ENCODE measurements at regions not wholly inside any gene's neighbourhood (a gene's known extent, or its start where the extent isn't known, plus 50 kb on each side); places are given as distances from the start of the nearest gene placed in this dataset.

DNA sequence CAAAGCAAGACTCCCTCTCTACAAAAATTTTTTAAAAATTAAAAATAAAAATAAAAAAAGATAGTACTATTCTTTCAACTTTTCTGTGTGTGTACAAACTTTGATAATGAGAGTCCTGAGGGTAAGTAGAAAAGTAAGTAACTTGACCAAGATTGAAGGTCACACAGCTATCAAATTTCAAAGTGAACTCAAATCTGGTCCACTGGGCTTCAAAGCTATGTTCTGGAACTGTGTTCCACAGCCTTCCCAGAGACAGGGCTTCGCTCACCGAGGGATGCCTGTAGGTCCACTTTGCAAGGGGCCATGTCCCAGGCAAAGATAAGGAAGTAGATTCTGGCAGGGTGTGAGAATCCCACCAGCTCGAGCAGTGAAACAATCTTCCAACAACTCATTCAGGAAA, 56.3 kb upstream of the TNRC6A start:
- Histone ChIP-seq H2AFZ (ENCODE audit: control insufficient read depth, low read depth, low read length) (no peak overlapping the region), H3K9me3 (replicated peaks; ENCODE audit: control insufficient read depth, insufficient read depth, low read length) (no peaks in the 10 kb centered on the region), H3K27ac (ENCODE audit: control insufficient read depth, insufficient read depth) (no peak overlapping the region), H4K20me1 (ENCODE audit: control insufficient read depth, insufficient read depth) (no peaks in the 10 kb centered on the region), H3K4me1 (ENCODE audit: control insufficient read depth, insufficient read depth, low read length) (peaks cover 8% of the 10 kb centered on the region), H3K36me3 (ENCODE audit: control insufficient read depth in 2 of 2, insufficient read depth in 2 of 2, low read length in 1 of 2) (no peaks in the 10 kb centered on the region), H3K9ac (ENCODE audit: control insufficient read depth, insufficient read depth, low read length) (no peak overlapping the region), H3K4me2 (ENCODE audit: control insufficient read depth, insufficient read depth) (no peak overlapping the region), H3K27me3 (replicated peaks in 1 of 2; ENCODE audit: control insufficient read depth in 2 of 2, insufficient read depth in 2 of 2, low read length in 1 of 2) (no peaks in the 10 kb centered on the region), H3K79me2 (ENCODE audit: control insufficient read depth, insufficient read depth, low read length) (no peaks in the 10 kb centered on the region), H3K4me3 (no peak overlapping the region)
- ChIA-PET POLR2A (no interaction called here), SMC1A (ENCODE audit: uncharacterized antibody, unreplicated experiment) (interaction anchor here (1.3 to 1.6 kb wide), 3 partner anchors 7 to 15 kb away, joined by 3 to 6 read pairs (median 4); no protein-coding TSS in a partner anchor), RAD21 (ENCODE audit: unreplicated experiment) (interaction anchor here (0.6 kb wide), 1 partner anchor 76 kb away, joined by 4 read pairs; no protein-coding TSS in a partner anchor), CTCF (no interaction called here)
- ATAC-seq = no peak
- DNase-seq (ENCODE audit: low read depth, low spot score) = no peak
- in situ Hi-C loops (cut with MboI) (no loop called here), intact Hi-C loops (cut with micrococcal nuclease; ENCODE audit: unreplicated experiment) (no loop called here)
- no TSS peak for BruUV-seq (replicated peaks)
- WGBS (ENCODE audit: insufficient coverage, insufficient replicate concordance, low lambda C conversion rate, missing lambda C conversion rate) = 30% methylated on average over 3 of the region's 3 CpGs
- FAIRE-seq = no peak
- no peak for TF ChIP-seq TBL1XR1 (IDR thresholded peaks at IDR 0.05; ENCODE audit: low read depth, low read length)
- TF ChIP-seq KDM1A (IDR thresholded peaks at IDR 0.05; ENCODE audit: borderline replicate concordance) = no peak
- TF ChIP-seq CHD2 (IDR thresholded peaks at IDR 0.05; ENCODE audit: borderline replicate concordance, low read depth, low read length) = no peak
- TF ChIP-seq TCF3 (IDR thresholded peaks at IDR 0.05; ENCODE audit: borderline replicate concordance, insufficient read depth, low read depth, low read length) = no peak
- TF ChIP-seq, protein P1, sequence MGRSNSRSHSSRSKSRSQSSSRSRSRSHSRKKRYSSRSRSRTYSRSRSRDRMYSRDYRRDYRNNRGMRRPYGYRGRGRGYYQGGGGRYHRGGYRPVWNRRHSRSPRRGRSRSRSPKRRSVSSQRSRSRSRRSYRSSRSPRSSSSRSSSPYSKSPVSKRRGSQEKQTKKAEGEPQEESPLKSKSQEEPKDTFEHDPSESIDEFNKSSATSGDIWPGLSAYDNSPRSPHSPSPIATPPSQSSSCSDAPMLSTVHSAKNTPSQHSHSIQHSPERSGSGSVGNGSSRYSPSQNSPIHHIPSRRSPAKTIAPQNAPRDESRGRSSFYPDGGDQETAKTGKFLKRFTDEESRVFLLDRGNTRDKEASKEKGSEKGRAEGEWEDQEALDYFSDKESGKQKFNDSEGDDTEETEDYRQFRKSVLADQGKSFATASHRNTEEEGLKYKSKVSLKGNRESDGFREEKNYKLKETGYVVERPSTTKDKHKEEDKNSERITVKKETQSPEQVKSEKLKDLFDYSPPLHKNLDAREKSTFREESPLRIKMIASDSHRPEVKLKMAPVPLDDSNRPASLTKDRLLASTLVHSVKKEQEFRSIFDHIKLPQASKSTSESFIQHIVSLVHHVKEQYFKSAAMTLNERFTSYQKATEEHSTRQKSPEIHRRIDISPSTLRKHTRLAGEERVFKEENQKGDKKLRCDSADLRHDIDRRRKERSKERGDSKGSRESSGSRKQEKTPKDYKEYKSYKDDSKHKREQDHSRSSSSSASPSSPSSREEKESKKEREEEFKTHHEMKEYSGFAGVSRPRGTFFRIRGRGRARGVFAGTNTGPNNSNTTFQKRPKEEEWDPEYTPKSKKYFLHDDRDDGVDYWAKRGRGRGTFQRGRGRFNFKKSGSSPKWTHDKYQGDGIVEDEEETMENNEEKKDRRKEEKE (IDR thresholded peaks at IDR 0.05) = no peak
- no peak for TF ChIP-seq PAX8 (IDR thresholded peaks at IDR 0.05)
- no peak for TF ChIP-seq NR2F1 (conservative IDR thresholded peaks at IDR 0.05)
- no peak for TF ChIP-seq CREM (IDR thresholded peaks at IDR 0.05; ENCODE audit: low read depth)
- no peak for TF ChIP-seq BHLHE40 (IDR thresholded peaks at IDR 0.05; ENCODE audit: borderline replicate concordance in 1 of 2, low read depth in 2 of 2, low read length in 1 of 2)
- TF ChIP-seq NFIC (IDR thresholded peaks at IDR 0.05; ENCODE audit: low read depth, low read length) = no peak
- no peak for TF ChIP-seq NFXL1 (IDR thresholded peaks at IDR 0.05; ENCODE audit: borderline replicate concordance)
- TF ChIP-seq KAT2A (conservative IDR thresholded peaks at IDR 0.05; ENCODE audit: control insufficient read depth, low read depth, low read length) = no peak

Measured in GM12878 (cell line).